Left lung (tissue), 4 donors: ENCODE measurements at regions not wholly inside any gene's neighbourhood (a gene's known extent, or its start where the extent isn't known, plus 50 kb on each side); places are given as distances from the start of the nearest gene placed in this dataset.

Experiments
- ATAC-seq: fragments of 200-7000 bp; cut with Tn5 transposase; one replicate; pipeline ENCODE4 v1.9.1; 2020; ENCODE audit warnings: moderate library complexity
- DNase-seq, 4 donors: peaks; one replicate each; pipeline ENCODE4 v3.0.0-alpha.2; 2013 to 2020
- H3K27ac ChIP-seq, 2 donors: fragments of 200-600 bp; sonication (generic) in 1 of 2; one replicate each; pipeline versions ENCODE4 v1.5.0 to v1.8.0; 2020 to 2021
- H3K27me3 ChIP-seq, 2 donors: fragments of 200-600 bp; sonication (generic) in 1 of 2; one replicate each; pipeline versions ENCODE4 v1.5.0 to v1.8.0; 2020 to 2021
- H3K36me3 ChIP-seq, 2 donors: fragments of 200-600 bp; sonication (generic) in 1 of 2; one replicate each; pipeline versions ENCODE4 v1.5.0 to v1.8.0; 2020 to 2021
- H3K4me1 ChIP-seq, 2 donors: fragments of 200-600 bp; one replicate each; pipeline ENCODE4 v1.8.0; 2021
- H3K4me3 ChIP-seq, 2 donors: fragments of 200-600 bp; sonication (generic) in 1 of 2; one replicate each; pipeline versions ENCODE4 v1.5.0 to v1.8.0; 2020 to 2021; ENCODE audit warnings: mild to moderate bottlenecking in 1 of 2
- H3K9me3 ChIP-seq, 2 donors: fragments of 200-600 bp; sonication (generic) in 1 of 2; one replicate each; pipeline versions ENCODE4 v1.5.0 to v1.8.0; 2020 to 2021
- CTCF ChIP-seq, 2 donors: fragments of 200-600 bp; sonication (generic) in 1 of 2; IDR thresholded peaks; one replicate each; pipeline versions ENCODE4 v1.5.0 to v1.8.0; 2021; ENCODE audit warnings: antibody characterized with exemption in 2 of 2
- intact Hi-C, 2 donors: fragments of 100-400 bp; cut with DNase I; formaldehyde crosslinking; loops; one replicate each; pipeline versions ENCODE4 v1.11.2 to v1.14.2; 2022
- donor health status: DM: no; HTN: yes; CAD: no.
- donor health status: DM: no; HTN: no; CAD: no.

GRCh38 chr3:24704496-24704895 lies 209.8 kb upstream of the THRB start:
- no peaks in the 10 kb centered on the region for H3K4me1 ChIP-seq
- intact Hi-C loops: no loop called here
- H3K4me3 ChIP-seq: no peak overlapping the region
- no peak for ATAC-seq
- no peak overlapping the region for H3K27ac ChIP-seq
- H3K27me3 ChIP-seq: no peaks in the 10 kb centered on the region
- H3K9me3 ChIP-seq: no peaks in the 10 kb centered on the region
- H3K36me3 ChIP-seq: no peaks in the 10 kb centered on the region
- DNase-seq: no peak
- no peak for TF ChIP-seq CTCF (IDR thresholded peaks at IDR 0.05)

- Histone ChIP-seq H3K9me3 (no peaks in the 10 kb centered on the region), H3K36me3 (no peaks in the 10 kb centered on the region), H3K27me3 (no peaks in the 10 kb centered on the region), H3K4me1 (no peaks in the 10 kb centered on the region), H3K4me3 (no peak overlapping the region), H3K27ac (no peak overlapping the region)
- intact Hi-C loops: no loop called here
- TF ChIP-seq CTCF (IDR thresholded peaks at IDR 0.05): no peak
- ATAC-seq (no peak), DNase-seq (no peak)
Observed at GRCh38 chr3:24707936-24708335, 213.3 kb upstream of the THRB start.

- Histone ChIP-seq H3K27ac (no peak overlapping the region), H3K27me3 (no peaks in the 10 kb centered on the region)
Observed at GRCh38 chr3:24709956-24710355, 215.3 kb upstream of the THRB start.

GRCh38 chr3:24713516-24713915 lies 218.9 kb upstream of the THRB start:
- H3K27ac ChIP-seq: no peak overlapping the region
- intact Hi-C loops: no loop called here
- H3K9me3 ChIP-seq: no peaks in the 10 kb centered on the region
- no peaks in the 10 kb centered on the region for H3K36me3 ChIP-seq
- DNase-seq (no peak), ATAC-seq (no peak)
- H3K27me3 ChIP-seq: no peaks in the 10 kb centered on the region
- H3K4me3 ChIP-seq: no peak overlapping the region
- no peak for TF ChIP-seq CTCF (IDR thresholded peaks at IDR 0.05)
- no peaks in the 10 kb centered on the region for H3K4me1 ChIP-seq

More at GRCh38 chr3:24709956-24710355, 215.3 kb upstream of the THRB start:
- Histone ChIP-seq H3K4me1 (no peaks in the 10 kb centered on the region), H3K9me3 (no peaks in the 10 kb centered on the region), H3K36me3 (no peaks in the 10 kb centered on the region), H3K4me3 (no peak overlapping the region)
- no peak for DNase-seq
- no peak for TF ChIP-seq CTCF (IDR thresholded peaks at IDR 0.05)
- ATAC-seq: no peak
- intact Hi-C loops: no loop called here

GRCh38 chr3:24714436-24714835 lies 219.8 kb upstream of the THRB start:
- no peaks in the 10 kb centered on the region for H3K36me3 ChIP-seq
- no peaks in the 10 kb centered on the region for H3K27me3 ChIP-seq
- no peak overlapping the region for H3K27ac ChIP-seq
- H3K9me3 ChIP-seq: no peaks in the 10 kb centered on the region
- intact Hi-C loops: no loop called here
- no peak overlapping the region for H3K4me3 ChIP-seq
- DNase-seq (no peak), ATAC-seq (no peak)
- no peak for TF ChIP-seq CTCF (IDR thresholded peaks at IDR 0.05)
- no peaks in the 10 kb centered on the region for H3K4me1 ChIP-seq
